Stimulated activated CD8-positive, alpha-beta memory T cell treated with anti-CD3 and anti-CD28 coated beads, Interleukin-2, amount 100 ng/mL, for 48 hours (primary cell): ENCODE measurements at regions not wholly inside any gene's neighbourhood (a gene's known extent, or its start where the extent isn't known, plus 50 kb on each side); places are given as distances from the start of the nearest gene placed in this dataset.

Experiments
- DNase-seq, 2 donors: peaks; one replicate each; pipeline ENCODE4 v3.0.0-alpha.2; 2020; ENCODE audit warnings: low read depth in 2 of 2

- DNase-seq: no peak
These were observed 116.6 kb upstream of the C14orf180 start for GRCh38 chr14:104462651-104463630.

- no peak for DNase-seq
These were observed 114.7 kb upstream of the C14orf180 start for GRCh38 chr14:104464907-104465306.

DNA sequence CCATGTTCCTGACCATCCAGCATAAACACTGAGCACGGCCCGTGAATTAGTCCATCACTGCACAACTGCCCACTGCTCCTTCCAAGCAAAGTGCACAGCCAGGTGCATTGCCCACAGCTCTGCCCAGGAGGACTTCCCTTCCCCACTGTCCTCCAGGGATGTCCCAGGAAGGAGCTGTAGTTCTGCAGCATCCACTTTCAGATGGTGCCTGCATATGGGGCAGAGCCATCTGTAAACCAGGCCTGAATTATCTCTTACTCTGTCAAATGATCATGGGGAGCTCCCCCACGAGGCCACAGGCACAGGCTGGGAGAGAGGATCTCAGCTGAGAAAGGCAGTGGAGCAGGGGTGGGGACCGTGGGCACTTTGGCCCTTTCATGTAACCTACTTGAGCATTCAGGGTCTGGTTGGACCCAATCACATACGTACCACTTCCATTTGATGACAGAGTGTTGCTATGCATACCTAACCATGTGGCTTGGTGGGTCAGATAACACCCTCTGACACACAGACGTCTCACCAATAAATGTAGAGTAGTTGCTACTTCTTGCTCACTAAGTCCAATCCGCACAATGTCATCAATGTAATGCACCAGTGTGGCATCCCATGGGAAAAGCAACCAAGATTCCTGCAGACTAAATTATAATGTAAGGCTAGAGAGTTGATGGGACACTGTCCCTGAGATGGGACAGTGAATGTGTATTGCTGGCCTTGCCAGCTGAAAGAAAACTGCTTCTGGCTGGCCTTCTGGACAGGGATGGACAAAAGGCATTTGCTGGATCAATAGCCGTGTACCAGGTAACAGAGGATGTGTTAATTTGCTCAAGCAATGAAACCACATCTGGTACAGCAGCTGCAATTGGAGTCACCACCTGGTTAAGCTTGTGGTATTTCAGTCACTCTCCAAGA is 113.8 kb upstream of the C14orf180 start:
- no peak for DNase-seq

- no peak for DNase-seq
These were observed 112.3 kb upstream of the C14orf180 start for GRCh38 chr14:104467236-104467635.

GRCh38 chr14:104467641-104468040 is 111.9 kb upstream of the C14orf180 start:
- DNase-seq: no peak

GRCh38 chr14:104469591-104469990 is 110.0 kb upstream of the C14orf180 start:
- DNase-seq: no peak

DNA sequence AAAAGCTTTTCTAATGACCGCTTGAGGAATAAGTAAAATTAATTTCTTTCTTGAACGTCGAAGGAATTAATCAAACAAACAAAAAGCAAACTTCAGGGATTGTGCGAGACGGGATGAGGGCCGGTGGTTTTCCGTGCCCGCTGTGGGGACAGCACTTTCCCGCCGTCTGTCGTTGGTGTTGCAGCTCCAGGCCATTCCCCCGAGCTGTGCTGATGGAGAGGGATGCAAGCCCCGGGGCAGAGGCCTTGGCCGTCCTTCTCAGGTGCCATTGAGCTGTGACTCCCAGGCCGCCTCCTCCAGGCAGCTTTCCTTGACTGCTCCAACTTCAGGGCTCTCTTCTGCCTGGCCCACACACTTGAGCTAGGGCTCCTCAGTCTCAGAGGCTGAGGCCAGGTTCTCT is 109.0 kb upstream of the C14orf180 start:
- no peak for DNase-seq

GRCh38 chr14:104471114-104471513 is 108.5 kb upstream of the C14orf180 start:
- DNase-seq: no peak

DNA sequence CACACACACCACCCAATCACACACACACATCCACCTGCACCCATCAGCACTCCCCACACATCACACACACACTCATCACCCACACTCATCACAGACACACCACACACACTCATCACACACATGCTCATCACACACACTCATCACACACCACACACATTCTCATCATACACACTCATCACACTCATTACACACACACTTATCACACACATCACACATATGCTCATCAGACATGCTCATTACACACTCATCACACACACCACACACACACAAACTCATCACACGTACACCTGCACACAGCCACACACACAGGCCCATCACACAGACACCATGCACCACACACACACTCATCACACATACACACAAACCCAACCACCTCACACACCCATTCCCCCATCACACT is 107.5 kb upstream of the C14orf180 start:
- no peak for DNase-seq

GRCh38 chr14:104472536-104473243 is 106.9 kb upstream of the C14orf180 start:
- DNase-seq: no peak

GRCh38 chr14:104473244-104473565 is 106.4 kb upstream of the C14orf180 start:
- no peak for DNase-seq

- DNase-seq: no peak
These were observed 105.7 kb upstream of the C14orf180 start for GRCh38 chr14:104473649-104474494.

DNA sequence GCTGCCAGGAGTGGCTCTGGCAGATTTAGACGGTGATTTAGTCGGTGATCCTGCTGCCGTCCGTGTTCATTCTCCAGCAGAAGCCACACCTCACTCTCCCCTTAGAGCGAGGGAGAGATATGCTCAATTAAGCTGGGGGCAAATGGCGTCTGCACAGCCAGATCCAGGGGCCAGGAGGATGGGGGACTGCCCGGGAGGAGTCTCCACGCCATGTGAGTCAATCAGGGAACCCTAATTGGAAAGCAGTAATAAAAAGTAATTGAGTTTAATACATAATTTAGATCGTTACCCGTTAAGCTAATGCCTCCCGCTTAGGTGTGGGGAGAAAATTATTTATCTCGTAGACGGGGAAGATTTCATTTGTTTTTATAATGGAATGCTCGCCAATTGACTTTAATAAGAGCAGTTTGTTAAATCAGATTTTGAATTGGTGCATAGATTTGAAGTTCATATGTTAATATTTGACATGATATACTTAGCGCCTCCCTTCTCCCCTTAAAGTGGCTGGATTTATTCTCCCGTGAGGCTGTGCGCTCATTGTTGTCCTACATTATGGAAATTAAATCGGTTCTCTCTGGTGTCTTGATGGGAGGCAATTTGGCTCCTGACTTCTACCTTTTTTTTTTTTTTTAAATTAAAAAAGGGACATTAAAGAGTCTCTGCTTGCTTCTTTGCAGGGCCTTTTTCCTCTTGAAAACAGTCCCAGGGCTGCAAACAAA is 104.9 kb upstream of the C14orf180 start:
- no peak for DNase-seq

GRCh38 chr14:104475256-104475655 is 104.3 kb upstream of the C14orf180 start:
- DNase-seq: no peak

- DNase-seq: no peak
These were observed 103.8 kb upstream of the C14orf180 start for GRCh38 chr14:104475802-104476201.

- DNase-seq: no peak
These were observed 103.1 kb upstream of the C14orf180 start for GRCh38 chr14:104476437-104476836.

- DNase-seq: no peak
These were observed 102.4 kb upstream of the C14orf180 start for GRCh38 chr14:104477117-104477623.

DNA sequence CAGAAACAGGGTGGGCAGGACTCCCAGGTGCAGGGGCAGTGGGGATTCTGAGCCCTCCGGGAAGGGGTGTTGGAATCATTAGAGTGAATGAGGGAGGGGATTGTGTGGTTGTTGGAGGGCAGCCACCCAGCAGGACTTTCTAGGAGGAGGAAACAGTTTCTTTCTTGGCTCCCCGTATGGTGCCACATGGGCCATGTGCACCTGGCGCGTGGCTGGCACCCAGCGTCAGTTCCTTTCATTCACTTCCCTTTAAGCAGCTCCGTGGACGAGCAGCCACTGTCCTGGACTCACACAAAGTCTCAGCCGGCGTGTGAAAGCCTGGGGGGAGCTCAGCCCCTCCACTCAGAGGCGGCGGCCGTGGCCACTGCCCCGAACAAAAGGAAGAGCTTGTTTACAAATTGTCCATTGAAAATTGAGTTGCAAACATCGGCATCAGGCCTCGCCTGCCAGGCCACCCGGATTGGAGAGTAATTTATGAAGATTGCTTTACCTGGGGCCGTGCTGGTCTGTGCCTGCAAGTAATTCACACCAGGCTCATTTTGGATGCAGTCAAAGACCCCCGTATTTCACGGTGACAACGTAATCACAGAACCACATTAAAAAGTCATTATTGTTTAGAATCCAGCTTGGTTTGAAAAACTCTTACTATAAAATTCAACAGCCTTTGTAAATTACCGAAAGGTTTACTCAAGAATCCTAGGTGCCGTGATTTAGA is 101.7 kb upstream of the C14orf180 start:
- no peak for DNase-seq

DNA sequence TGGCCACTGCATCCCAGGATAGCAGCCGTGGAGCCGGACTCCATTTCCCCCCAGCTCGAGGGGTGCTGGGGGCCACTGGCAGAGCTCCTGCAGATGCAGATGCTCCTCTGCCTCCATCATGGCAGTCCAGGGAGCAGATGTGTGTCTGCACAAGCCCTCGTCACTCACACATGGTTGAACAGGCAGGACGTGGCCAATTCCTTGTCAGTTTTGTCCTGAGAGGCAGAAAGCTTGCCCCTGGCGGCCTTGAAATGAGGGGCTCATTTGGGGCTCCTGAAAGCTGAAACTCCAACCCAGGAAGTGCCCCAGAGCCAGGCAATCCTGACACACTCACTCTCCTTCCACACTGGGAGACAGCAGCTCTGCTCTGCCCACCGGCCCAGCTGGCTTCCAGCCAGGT is 100.9 kb upstream of the C14orf180 start:
- DNase-seq: no peak

- DNase-seq: no peak
These were observed 99.7 kb upstream of the C14orf180 start for GRCh38 chr14:104479901-104480300.
